Muscle of leg (tissue), 3 donors: ENCODE measurements at regions not wholly inside any gene's neighbourhood (a gene's known extent, or its start where the extent isn't known, plus 50 kb on each side); places are given as distances from the start of the nearest gene placed in this dataset.

ENCODE experiments used
- DNase-seq: peaks from one replicate; pipeline ENCODE4 v3.0.0; 2013
- H3K27ac ChIP-seq: one replicate; pipeline ENCODE4 v1.5.1; 2013; ENCODE audit warnings: mild to moderate bottlenecking, low read length, control low read depth
- H3K27me3 ChIP-seq: one replicate; pipeline ENCODE4 v1.6.1; 2013; ENCODE audit warnings: low read length; ENCODE audit not compliant: control insufficient read depth, insufficient read depth
- H3K36me3 ChIP-seq: one replicate; pipeline ENCODE4 v1.6.1; 2013; ENCODE audit warnings: low read length; ENCODE audit not compliant: control insufficient read depth, insufficient read depth
- H3K4me1 ChIP-seq: one replicate; pipeline ENCODE4 v1.6.1; 2013; ENCODE audit warnings: low read length; ENCODE audit not compliant: control insufficient read depth, insufficient read depth
- H3K4me3 ChIP-seq: one replicate; pipeline ENCODE4 v1.5.1; 2013; ENCODE audit warnings: low read length, control low read depth
- H3K9me3 ChIP-seq: replicated peaks from 2 replicates; pipeline ENCODE4 v1.6.1; 2013; ENCODE audit warnings: low read depth, low read length; ENCODE audit not compliant: control insufficient read depth
- WGBS: methylation state at CpG from one replicate; pipeline ENCODE4 v1.1.5; 2013; ENCODE audit warnings: missing lambda C conversion rate; ENCODE audit not compliant: insufficient coverage; 5-methylcytosine and 5-hydroxymethylcytosine counted together

- no peak overlapping the region for H3K27ac ChIP-seq
- WGBS, result 87% methylated on average over 2 of the region's 8 CpGs
- H3K4me1 ChIP-seq, result no peaks in the 10 kb centered on the region
- no peak for DNase-seq
- H3K27me3 ChIP-seq, result no peaks in the 10 kb centered on the region
- no peaks in the 10 kb centered on the region for H3K36me3 ChIP-seq
- H3K4me3 ChIP-seq, result no peak overlapping the region
- no peaks in the 10 kb centered on the region for H3K9me3 ChIP-seq
Observed at GRCh38 chr7:47681249-47681810, 99.4 kb upstream of the TNS3 start.

GRCh38 chr7:47678641-47679380 is 96.9 kb upstream of the TNS3 start:
- no peak for DNase-seq
- H3K9me3 ChIP-seq, result no peaks in the 10 kb centered on the region
- no peaks in the 10 kb centered on the region for H3K4me1 ChIP-seq
- no peaks in the 10 kb centered on the region for H3K27me3 ChIP-seq
- WGBS, result 92% methylated on average over 6 of the region's 6 CpGs
- no peak overlapping the region for H3K27ac ChIP-seq
- H3K4me3 ChIP-seq, result no peak overlapping the region
- H3K36me3 ChIP-seq, result no peaks in the 10 kb centered on the region

DNA sequence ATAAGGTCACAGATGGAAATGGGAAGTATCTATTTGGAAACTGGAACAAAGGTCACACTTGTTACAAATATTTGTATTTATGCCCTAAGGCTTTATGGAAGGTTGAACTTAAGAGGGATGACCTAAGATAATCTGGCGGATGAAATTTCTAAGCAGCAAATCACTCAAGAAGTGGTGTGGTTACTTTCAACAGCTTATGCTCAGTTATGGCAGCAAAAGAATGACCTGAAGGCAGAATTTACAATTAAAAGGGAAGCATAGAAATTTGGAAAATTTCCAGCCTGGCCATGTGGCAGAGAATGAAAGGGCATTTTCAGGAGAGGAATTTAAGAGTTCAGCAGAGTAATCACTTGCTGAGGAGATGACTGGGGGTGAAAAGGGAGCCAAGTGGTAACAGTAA is 95.8 kb upstream of the TNS3 start:
- no peaks in the 10 kb centered on the region for H3K4me1 ChIP-seq
- no peaks in the 10 kb centered on the region for H3K9me3 ChIP-seq
- DNase-seq, result peak; percentile 32
- no peak overlapping the region for H3K4me3 ChIP-seq
- H3K27me3 ChIP-seq, result no peaks in the 10 kb centered on the region
- 100% methylated on average over 1 of the region's 1 CpG for WGBS
- H3K36me3 ChIP-seq, result no peaks in the 10 kb centered on the region
- H3K27ac ChIP-seq, result no peak overlapping the region

DNA sequence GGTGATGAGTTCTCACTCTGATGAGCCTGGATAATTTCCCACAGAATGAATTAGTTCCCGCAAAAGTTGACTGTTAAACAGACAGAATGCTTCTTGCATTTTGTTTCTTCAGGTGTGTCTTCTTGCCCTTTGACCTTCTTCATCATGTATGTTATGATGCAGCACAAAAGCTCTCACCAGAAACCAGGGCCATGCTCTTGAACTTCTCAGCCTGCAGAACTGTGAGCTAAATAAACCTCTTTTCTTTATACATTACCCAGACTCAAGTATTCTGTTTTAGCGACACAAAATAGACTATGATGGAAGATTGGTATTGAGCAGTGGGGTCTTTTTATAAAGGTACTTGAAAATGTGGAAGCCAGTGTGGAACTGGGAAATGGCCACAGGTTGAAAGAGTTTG is 95.2 kb upstream of the TNS3 start:
- Histone ChIP-seq H3K4me1 (no peaks in the 10 kb centered on the region), H3K27ac (no peak overlapping the region), H3K9me3 (no peaks in the 10 kb centered on the region), H3K4me3 (no peak overlapping the region), H3K36me3 (no peaks in the 10 kb centered on the region), H3K27me3 (no peaks in the 10 kb centered on the region)
- WGBS, result 93% methylated on average over 2 of the region's 2 CpGs
- DNase-seq, result no peak

DNA sequence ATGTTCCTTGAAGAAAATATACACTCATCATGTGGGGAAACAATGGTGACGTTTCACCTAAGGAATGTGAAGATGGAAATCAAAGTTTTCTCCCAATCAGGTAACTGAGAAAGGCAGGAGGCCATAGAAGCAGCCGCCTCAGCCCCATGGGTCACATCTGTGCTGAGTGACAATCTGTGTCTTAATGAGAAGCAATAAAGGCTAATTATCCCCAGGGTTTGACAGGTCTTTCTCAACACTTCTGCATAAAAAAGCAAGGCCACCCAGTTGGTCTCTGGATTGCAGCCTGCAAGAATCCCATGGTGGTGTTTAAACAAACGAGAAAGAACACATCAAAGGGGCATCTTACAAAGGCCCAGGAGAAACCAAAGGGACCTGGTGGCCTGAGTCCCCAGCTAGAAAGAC is 91.1 kb upstream of the TNS3 start:
- Histone ChIP-seq H3K9me3 (no peaks in the 10 kb centered on the region), H3K27ac (no peak overlapping the region), H3K4me3 (no peak overlapping the region), H3K27me3 (no peaks in the 10 kb centered on the region), H3K4me1 (no peaks in the 10 kb centered on the region), H3K36me3 (no peaks in the 10 kb centered on the region)
- WGBS, result 38% methylated on average over 1 of the region's 3 CpGs
- DNase-seq, result no peak

DNA sequence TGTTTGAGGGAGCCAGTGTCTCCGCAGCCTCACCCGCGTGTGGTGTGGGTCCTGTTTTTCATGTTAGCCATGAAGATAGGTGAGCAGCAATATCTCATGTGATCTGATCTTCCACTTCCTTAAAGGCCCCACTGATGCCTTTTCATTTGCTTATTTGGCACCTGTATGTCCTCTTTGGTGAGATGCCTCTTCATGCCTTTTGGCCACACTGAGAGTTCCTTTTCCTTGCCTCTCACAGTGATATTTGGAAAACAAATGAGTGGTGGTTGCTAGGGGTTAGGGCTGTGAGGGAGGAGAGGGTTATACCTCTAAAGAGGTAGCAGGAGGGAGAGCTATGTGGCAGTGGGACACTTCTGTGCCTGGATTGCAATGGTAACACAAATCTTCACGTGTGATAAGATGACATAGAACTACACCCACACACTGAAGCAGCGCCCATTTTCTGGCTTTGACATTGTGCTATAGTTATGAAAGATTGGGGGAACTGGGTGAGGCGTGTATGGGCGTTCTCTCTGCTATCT is 90.4 kb upstream of the TNS3 start:
- Histone ChIP-seq H3K27me3 (no peaks in the 10 kb centered on the region), H3K36me3 (no peaks in the 10 kb centered on the region), H3K27ac (no peak overlapping the region), H3K9me3 (no peaks in the 10 kb centered on the region), H3K4me1 (no peaks in the 10 kb centered on the region), H3K4me3 (no peak overlapping the region)
- DNase-seq, result no peak
- 53% methylated on average over 3 of the region's 7 CpGs for WGBS

DNA sequence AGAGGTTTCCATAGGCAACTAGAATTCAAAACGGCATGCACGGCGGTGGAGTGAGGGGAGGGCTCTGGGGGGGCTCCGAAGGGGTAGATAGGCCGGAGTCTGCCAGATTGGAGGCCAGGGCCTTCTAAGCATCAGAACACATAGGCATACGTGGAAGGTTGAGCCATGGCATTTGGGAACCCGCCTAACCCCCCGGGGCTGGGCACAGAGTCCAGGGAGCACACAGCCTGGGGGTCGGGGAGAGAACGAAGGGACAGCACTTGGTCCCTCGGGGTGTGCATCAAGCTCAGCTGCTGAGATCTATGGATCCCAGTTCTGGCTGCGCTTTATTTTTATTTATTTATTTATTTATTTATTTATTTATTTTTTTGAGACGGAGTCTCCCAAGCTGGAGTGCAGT is 89.4 kb upstream of the TNS3 start:
- no peak overlapping the region for H3K4me3 ChIP-seq
- H3K36me3 ChIP-seq, result no peaks in the 10 kb centered on the region
- no peak overlapping the region for H3K27ac ChIP-seq
- 86% methylated on average over 9 of the region's 13 CpGs for WGBS
- no peaks in the 10 kb centered on the region for H3K27me3 ChIP-seq
- no peaks in the 10 kb centered on the region for H3K9me3 ChIP-seq
- H3K4me1 ChIP-seq, result peaks cover 2% of the 10 kb centered on the region
- no peak for DNase-seq

GRCh38 chr7:47670729-47671128 is 88.8 kb upstream of the TNS3 start:
- DNase-seq, result peak; percentile 54
- no peak overlapping the region for H3K27ac ChIP-seq
- peaks cover 2% of the 10 kb centered on the region for H3K4me1 ChIP-seq
- no peaks in the 10 kb centered on the region for H3K27me3 ChIP-seq
- H3K9me3 ChIP-seq, result no peaks in the 10 kb centered on the region
- WGBS, result 89% methylated on average over 2 of the region's 6 CpGs
- H3K4me3 ChIP-seq, result no peak overlapping the region
- H3K36me3 ChIP-seq, result no peaks in the 10 kb centered on the region

DNA sequence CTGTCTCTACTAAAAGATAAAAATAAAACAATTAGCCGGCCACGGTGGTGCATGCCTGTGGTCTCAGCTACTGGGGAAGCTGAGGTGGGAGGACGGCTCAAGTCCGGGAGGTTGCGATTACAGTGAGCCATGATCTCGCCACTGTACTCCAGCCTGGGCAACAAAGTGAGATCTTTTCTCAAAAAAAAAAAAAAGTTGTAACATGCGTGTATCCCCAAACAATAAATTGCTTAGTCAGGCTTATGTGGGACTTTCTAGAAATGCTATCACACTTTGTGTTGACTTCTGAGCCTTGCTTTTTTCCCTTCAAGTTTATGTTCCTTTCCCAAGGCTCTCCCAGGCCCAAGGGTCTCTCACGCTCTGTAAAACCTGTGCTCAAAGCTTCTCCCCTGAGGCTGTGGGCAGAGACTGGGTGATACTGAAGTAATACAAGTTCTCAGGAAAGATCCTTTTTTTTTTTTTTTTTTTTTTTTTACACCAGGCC is 88.0 kb upstream of the TNS3 start:
- Histone ChIP-seq H3K4me3 (no peak overlapping the region), H3K36me3 (no peaks in the 10 kb centered on the region), H3K27me3 (no peaks in the 10 kb centered on the region), H3K4me1 (peaks cover 2% of the 10 kb centered on the region), H3K27ac (peak overlapping the region; percentile 29), H3K9me3 (no peaks in the 10 kb centered on the region)
- DNase-seq, result no peak
- WGBS, result 80% methylated on average over 1 of the region's 8 CpGs

GRCh38 chr7:47669178-47669891 is 87.4 kb upstream of the TNS3 start:
- 79% methylated on average over 9 of the region's 10 CpGs for WGBS
- peak; percentile 75 for DNase-seq
- H3K4me3 ChIP-seq, result no peak overlapping the region

More at GRCh38 chr7:47669178-47669891, 87.4 kb upstream of the TNS3 start:
- Histone ChIP-seq H3K9me3 (no peaks in the 10 kb centered on the region), H3K27me3 (no peaks in the 10 kb centered on the region), H3K4me1 (peaks cover 2% of the 10 kb centered on the region), H3K27ac (no peak overlapping the region), H3K36me3 (no peaks in the 10 kb centered on the region)
